ENCODE measurements at regions not wholly inside any gene's neighbourhood (a gene's known extent, or its start where the extent isn't known, plus 50 kb on each side); places are given as distances from the start of the nearest gene placed in this dataset.

DNA sequence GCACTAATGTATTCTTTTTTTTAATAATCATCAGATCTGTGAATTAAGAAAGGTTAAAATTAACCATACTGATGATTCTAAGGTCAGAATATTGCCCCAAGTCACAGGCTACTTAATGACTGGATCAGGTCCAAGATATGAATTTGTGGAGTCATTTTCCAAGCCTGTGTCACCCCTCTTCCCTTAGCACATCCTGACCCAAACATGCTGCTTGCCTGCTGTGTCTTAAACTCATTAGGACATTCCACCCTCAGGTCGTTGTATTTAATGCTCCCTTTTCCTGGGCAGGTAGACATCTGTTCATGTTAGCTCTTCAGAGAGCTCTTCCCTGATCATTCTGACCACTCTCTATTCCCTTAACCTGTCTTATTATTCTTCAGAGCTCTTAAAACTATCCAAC lies 463.5 kb upstream of the PDE3A start:
- no peak for TF ChIP-seq EGR1 (IDR thresholded peaks at IDR 0.05)

DNA sequence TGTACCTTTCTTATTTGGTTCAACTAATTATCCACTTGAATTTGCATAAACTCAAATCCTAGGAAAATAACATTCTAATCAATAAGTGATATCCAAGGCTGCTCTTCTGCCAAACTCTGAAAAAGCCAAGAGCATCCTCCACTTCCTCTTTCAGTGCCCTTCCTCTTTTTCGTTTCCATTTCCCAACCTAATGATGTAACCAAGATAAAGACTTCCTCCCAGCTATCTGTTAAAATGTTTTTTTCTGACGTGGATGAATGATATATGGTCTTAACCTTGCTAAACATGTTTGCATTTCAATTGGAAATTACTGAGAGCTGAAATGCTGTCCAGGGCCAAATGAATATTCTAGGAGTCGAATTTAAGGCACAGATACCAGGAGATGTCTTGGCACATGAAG lies 459.5 kb upstream of the PDE3A start:
- no peak for TF ChIP-seq YY1 (IDR thresholded peaks at IDR 0.05; ENCODE audit: low read depth)
- no peak for TF ChIP-seq EGR1 (IDR thresholded peaks at IDR 0.05)
- TF ChIP-seq FOXM1 (IDR thresholded peaks at IDR 0.05; ENCODE audit: borderline replicate concordance, low read depth) = no peak
- no peak for TF ChIP-seq TAF1 (IDR thresholded peaks at IDR 0.05; ENCODE audit: low read depth)
- no peak for TF ChIP-seq TEAD4 (IDR thresholded peaks at IDR 0.05)
- no peak for TF ChIP-seq CREB1 (IDR thresholded peaks at IDR 0.05; ENCODE audit: low read depth)
- TF ChIP-seq, protein P1, sequence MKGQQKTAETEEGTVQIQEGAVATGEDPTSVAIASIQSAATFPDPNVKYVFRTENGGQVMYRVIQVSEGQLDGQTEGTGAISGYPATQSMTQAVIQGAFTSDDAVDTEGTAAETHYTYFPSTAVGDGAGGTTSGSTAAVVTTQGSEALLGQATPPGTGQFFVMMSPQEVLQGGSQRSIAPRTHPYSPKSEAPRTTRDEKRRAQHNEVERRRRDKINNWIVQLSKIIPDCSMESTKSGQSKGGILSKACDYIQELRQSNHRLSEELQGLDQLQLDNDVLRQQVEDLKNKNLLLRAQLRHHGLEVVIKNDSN (IDR thresholded peaks at IDR 0.05) = no peak
- no peak for TF ChIP-seq NFIC (IDR thresholded peaks at IDR 0.05)

DNA sequence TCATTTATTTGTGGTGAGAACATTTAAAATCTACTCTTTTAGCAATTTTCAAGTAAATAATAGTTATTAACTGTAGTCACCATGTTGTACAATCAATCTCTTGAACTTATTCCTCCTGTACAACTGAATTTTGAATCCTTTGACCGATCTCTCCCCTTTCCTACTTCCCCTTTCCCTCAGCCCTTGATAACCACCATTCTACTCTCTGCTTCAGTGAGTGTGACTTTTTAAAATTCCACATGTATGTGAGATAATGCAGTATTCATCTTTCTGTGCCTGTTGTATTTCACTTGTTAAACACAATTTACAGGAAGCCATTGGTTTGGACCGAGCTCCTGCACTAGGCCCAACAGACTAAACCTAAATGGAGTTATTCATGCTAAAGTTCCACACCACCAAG lies 458.9 kb upstream of the PDE3A start:
- TF ChIP-seq NFIC (IDR thresholded peaks at IDR 0.05) = no peak
- TF ChIP-seq ZBTB7A (IDR thresholded peaks at IDR 0.05; ENCODE audit: low read depth) = no peak
- no peak for TF ChIP-seq TEAD4 (IDR thresholded peaks at IDR 0.05)
- TF ChIP-seq, protein P2, sequence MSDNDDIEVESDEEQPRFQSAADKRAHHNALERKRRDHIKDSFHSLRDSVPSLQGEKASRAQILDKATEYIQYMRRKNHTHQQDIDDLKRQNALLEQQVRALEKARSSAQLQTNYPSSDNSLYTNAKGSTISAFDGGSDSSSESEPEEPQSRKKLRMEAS (IDR thresholded peaks at IDR 0.05) = no peak
- no peak for TF ChIP-seq YY1 (IDR thresholded peaks at IDR 0.05; ENCODE audit: low read depth)
- TF ChIP-seq, protein P1 (IDR thresholded peaks at IDR 0.05) = no peak
- TF ChIP-seq EP300 (IDR thresholded peaks at IDR 0.05; ENCODE audit: borderline replicate concordance) = no peak
- no peak for TF ChIP-seq EGR1 (IDR thresholded peaks at IDR 0.05)
- TF ChIP-seq FOXM1 (IDR thresholded peaks at IDR 0.05; ENCODE audit: borderline replicate concordance, low read depth) = no peak
- TF ChIP-seq RAD21 (IDR thresholded peaks at IDR 0.05; ENCODE audit: low read depth) = no peak
- no peak for TF ChIP-seq CREB1 (IDR thresholded peaks at IDR 0.05; ENCODE audit: low read depth)
- TF ChIP-seq, protein P3, sequence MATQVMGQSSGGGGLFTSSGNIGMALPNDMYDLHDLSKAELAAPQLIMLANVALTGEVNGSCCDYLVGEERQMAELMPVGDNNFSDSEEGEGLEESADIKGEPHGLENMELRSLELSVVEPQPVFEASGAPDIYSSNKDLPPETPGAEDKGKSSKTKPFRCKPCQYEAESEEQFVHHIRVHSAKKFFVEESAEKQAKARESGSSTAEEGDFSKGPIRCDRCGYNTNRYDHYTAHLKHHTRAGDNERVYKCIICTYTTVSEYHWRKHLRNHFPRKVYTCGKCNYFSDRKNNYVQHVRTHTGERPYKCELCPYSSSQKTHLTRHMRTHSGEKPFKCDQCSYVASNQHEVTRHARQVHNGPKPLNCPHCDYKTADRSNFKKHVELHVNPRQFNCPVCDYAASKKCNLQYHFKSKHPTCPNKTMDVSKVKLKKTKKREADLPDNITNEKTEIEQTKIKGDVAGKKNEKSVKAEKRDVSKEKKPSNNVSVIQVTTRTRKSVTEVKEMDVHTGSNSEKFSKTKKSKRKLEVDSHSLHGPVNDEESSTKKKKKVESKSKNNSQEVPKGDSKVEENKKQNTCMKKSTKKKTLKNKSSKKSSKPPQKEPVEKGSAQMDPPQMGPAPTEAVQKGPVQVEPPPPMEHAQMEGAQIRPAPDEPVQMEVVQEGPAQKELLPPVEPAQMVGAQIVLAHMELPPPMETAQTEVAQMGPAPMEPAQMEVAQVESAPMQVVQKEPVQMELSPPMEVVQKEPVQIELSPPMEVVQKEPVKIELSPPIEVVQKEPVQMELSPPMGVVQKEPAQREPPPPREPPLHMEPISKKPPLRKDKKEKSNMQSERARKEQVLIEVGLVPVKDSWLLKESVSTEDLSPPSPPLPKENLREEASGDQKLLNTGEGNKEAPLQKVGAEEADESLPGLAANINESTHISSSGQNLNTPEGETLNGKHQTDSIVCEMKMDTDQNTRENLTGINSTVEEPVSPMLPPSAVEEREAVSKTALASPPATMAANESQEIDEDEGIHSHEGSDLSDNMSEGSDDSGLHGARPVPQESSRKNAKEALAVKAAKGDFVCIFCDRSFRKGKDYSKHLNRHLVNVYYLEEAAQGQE (IDR thresholded peaks at IDR 0.05; ENCODE audit: low read depth) = no peak
- TF ChIP-seq CEBPB (IDR thresholded peaks at IDR 0.05) = no peak
- TF ChIP-seq TCF12 (IDR thresholded peaks at IDR 0.05; ENCODE audit: low read depth) = no peak
- TF ChIP-seq TAF1 (IDR thresholded peaks at IDR 0.05; ENCODE audit: low read depth) = no peak

DNA sequence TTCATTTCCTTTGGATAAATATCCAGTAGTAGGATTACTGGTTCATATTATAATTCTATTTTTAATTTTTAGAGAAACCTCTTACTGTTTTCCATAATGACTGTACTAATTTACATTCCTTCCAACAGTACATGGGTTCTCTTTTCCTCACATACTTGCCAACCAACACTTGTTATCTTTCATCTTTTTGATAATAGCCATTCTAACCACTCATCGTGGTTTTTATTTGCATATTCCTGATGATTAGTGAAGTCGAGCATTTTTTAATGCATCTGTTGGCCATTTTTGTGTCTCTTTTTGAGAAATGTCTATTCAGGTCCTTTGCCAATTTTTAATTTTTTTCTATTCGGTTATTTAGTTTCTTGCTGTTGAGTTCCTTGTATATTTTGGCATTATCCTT lies 457.7 kb upstream of the PDE3A start:
- TF ChIP-seq EP300 (IDR thresholded peaks at IDR 0.05; ENCODE audit: borderline replicate concordance) (no peak), CREB1 (IDR thresholded peaks at IDR 0.05; ENCODE audit: low read depth) (no peak), TCF12 (IDR thresholded peaks at IDR 0.05; ENCODE audit: low read depth) (no peak), EGR1 (IDR thresholded peaks at IDR 0.05) (no peak), FOXM1 (IDR thresholded peaks at IDR 0.05; ENCODE audit: borderline replicate concordance, low read depth) (no peak), ZBTB7A (IDR thresholded peaks at IDR 0.05; ENCODE audit: low read depth) (no peak), TEAD4 (IDR thresholded peaks at IDR 0.05) (no peak)

DNA sequence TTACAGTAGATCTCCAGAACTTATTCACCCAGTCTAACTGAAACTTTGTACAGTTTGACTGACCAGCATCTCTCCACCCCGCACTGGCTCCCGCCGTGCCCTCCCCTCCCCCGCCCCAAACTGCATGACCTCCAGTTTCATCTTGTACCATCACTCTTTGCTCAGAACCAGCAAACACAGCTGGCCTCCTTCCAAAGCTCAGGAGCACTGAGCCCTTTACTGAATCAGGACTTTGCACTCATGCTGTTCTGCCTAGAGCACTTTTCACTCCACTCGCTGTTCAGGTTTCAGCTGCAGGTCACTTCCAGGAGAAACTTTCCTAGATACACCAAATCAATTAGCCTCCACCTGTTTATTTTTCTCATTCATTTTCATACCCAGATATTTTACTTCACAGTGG lies 455.3 kb upstream of the PDE3A start:
- TF ChIP-seq EGR1 (IDR thresholded peaks at IDR 0.05) (no peak), CREB1 (IDR thresholded peaks at IDR 0.05; ENCODE audit: low read depth) (no peak), YY1 (IDR thresholded peaks at IDR 0.05; ENCODE audit: low read depth) (no peak), TEAD4 (IDR thresholded peaks at IDR 0.05) (no peak), RAD21 (IDR thresholded peaks at IDR 0.05; ENCODE audit: low read depth) (no peak), TAF1 (IDR thresholded peaks at IDR 0.05; ENCODE audit: low read depth) (no peak), NFIC (IDR thresholded peaks at IDR 0.05) (no peak), EP300 (IDR thresholded peaks at IDR 0.05; ENCODE audit: borderline replicate concordance) (no peak), FOXM1 (IDR thresholded peaks at IDR 0.05; ENCODE audit: borderline replicate concordance, low read depth) (no peak), CEBPB (IDR thresholded peaks at IDR 0.05) (no peak), TCF12 (IDR thresholded peaks at IDR 0.05; ENCODE audit: low read depth) (no peak), ZBTB7A (IDR thresholded peaks at IDR 0.05; ENCODE audit: low read depth) (no peak)
- TF ChIP-seq, protein P1 (IDR thresholded peaks at IDR 0.05) = no peak
- TF ChIP-seq, protein P2 (IDR thresholded peaks at IDR 0.05) = no peak
- TF ChIP-seq, protein P3 (IDR thresholded peaks at IDR 0.05; ENCODE audit: low read depth) = no peak
